Ishikawa (cell line): ENCODE measurements at regions not wholly inside any gene's neighbourhood (a gene's known extent, or its start where the extent isn't known, plus 50 kb on each side); places are given as distances from the start of the nearest gene placed in this dataset.

Experiments
- CEBPB ChIP-seq: IDR thresholded peaks from 2 replicates; pipeline ENCODE4 v1.6.1; 2012
- EP300 ChIP-seq: IDR thresholded peaks from 2 replicates; pipeline ENCODE4 v1.6.1; 2012; ENCODE audit warnings: borderline replicate concordance
- FOXM1 ChIP-seq: IDR thresholded peaks from 2 replicates; pipeline ENCODE4 v1.6.1; 2012; ENCODE audit warnings: low read depth, borderline replicate concordance
- RAD21 ChIP-seq: IDR thresholded peaks from 2 replicates; pipeline ENCODE4 v1.6.1; 2012; ENCODE audit warnings: low read depth
- TAF1 ChIP-seq: IDR thresholded peaks from 2 replicates; pipeline ENCODE4 v1.6.1; 2012; ENCODE audit warnings: low read depth, mild to moderate bottlenecking
- TEAD4 ChIP-seq: IDR thresholded peaks from 2 replicates; pipeline ENCODE4 v1.6.1; 2012
- YY1 ChIP-seq: IDR thresholded peaks from 2 replicates; pipeline ENCODE4 v1.6.1; 2012; ENCODE audit warnings: low read depth
- ZBTB7A ChIP-seq: IDR thresholded peaks from 2 replicates; pipeline ENCODE4 v1.6.1; 2012; ENCODE audit warnings: low read depth
- TF ChIP-seq, protein P1 (sequence below): IDR thresholded peaks from 2 replicates; pipeline ENCODE4 v1.6.1; 2012; ENCODE audit warnings: low read depth, mild to moderate bottlenecking

DNA sequence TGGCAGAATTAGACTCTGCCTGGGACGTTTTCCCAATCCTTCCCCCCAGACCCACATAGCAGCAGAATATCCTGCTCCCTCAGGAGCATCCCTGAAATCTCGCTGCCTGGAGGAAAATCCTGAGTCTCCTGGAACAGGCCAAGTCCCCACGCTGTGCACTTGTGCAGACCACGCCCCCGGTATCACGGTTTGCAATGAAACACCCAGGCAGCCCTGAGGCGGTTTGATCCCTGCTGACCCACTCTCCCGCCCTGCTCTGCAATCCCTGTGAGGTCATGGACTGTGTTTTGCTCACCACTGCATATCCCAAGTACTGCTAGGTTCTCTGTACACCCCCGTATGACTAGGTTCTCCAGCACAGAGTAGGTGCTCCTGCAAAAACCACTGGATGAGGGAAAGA lies 411.8 kb upstream of the MGMT start:
- TF ChIP-seq CEBPB (no peak), TAF1 (no peak), EP300 (no peak), RAD21 (no peak), FOXM1 (no peak), YY1 (no peak), TEAD4 (no peak), ZBTB7A (no peak)
- TF ChIP-seq, protein P1, sequence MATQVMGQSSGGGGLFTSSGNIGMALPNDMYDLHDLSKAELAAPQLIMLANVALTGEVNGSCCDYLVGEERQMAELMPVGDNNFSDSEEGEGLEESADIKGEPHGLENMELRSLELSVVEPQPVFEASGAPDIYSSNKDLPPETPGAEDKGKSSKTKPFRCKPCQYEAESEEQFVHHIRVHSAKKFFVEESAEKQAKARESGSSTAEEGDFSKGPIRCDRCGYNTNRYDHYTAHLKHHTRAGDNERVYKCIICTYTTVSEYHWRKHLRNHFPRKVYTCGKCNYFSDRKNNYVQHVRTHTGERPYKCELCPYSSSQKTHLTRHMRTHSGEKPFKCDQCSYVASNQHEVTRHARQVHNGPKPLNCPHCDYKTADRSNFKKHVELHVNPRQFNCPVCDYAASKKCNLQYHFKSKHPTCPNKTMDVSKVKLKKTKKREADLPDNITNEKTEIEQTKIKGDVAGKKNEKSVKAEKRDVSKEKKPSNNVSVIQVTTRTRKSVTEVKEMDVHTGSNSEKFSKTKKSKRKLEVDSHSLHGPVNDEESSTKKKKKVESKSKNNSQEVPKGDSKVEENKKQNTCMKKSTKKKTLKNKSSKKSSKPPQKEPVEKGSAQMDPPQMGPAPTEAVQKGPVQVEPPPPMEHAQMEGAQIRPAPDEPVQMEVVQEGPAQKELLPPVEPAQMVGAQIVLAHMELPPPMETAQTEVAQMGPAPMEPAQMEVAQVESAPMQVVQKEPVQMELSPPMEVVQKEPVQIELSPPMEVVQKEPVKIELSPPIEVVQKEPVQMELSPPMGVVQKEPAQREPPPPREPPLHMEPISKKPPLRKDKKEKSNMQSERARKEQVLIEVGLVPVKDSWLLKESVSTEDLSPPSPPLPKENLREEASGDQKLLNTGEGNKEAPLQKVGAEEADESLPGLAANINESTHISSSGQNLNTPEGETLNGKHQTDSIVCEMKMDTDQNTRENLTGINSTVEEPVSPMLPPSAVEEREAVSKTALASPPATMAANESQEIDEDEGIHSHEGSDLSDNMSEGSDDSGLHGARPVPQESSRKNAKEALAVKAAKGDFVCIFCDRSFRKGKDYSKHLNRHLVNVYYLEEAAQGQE, result no peak
